Upper lobe of left lung (tissue), 6 donors: ENCODE measurements at regions not wholly inside any gene's neighbourhood (a gene's known extent, or its start where the extent isn't known, plus 50 kb on each side); places are given as distances from the start of the nearest gene placed in this dataset.

Experiments
- ATAC-seq, 2 donors: fragments of 200-7000 bp; cut with Tn5 transposase; one replicate each; pipeline ENCODE4 v1.9.1; 2022; ENCODE audit warnings: mild to moderate bottlenecking in 2 of 2, moderate library complexity in 2 of 2; ENCODE audit not compliant: low FRiP score in 2 of 2
- DNase-seq, 2 donors: peaks; one replicate each; pipeline ENCODE4 v3.0.0-alpha.2; 2019 to 2020
- H3K27ac ChIP-seq, 4 donors: fragments of 200-600 bp; sonication (generic); one replicate each; pipeline ENCODE4 v1.5.1; 2016 to 2019
- H3K27me3 ChIP-seq, 4 donors: fragments of 200-600 bp; sonication (generic); one replicate each; pipeline ENCODE4 v1.5.1; 2017 to 2019
- H3K36me3 ChIP-seq, 4 donors: fragments of 200-600 bp; sonication (generic); one replicate each; pipeline ENCODE4 v1.5.1; 2016 to 2019
- H3K4me1 ChIP-seq, 4 donors: fragments of 200-600 bp; sonication (generic); one replicate each; pipeline ENCODE4 v1.5.1; 2018 to 2019
- H3K4me3 ChIP-seq, 4 donors: fragments of 200-600 bp; sonication (generic); one replicate each; pipeline ENCODE4 v1.5.1; 2017 to 2019; ENCODE audit warnings: mild to moderate bottlenecking in 2 of 4, moderate library complexity in 1 of 4
- H3K9me3 ChIP-seq, 4 donors: fragments of 200-600 bp; sonication (generic); one replicate each; pipeline ENCODE4 v1.5.1; 2018 to 2019
- EP300 ChIP-seq, 4 donors: sonication (generic); formaldehyde crosslinking; IDR thresholded peaks; one replicate each; pipeline ENCODE4 v1.5.1; 2017; ENCODE audit warnings: antibody characterized with exemption in 4 of 4, control low read depth in 2 of 4
- POLR2A ChIP-seq, 4 donors: fragments of 450-650 bp; IDR thresholded peaks; one replicate each; pipeline ENCODE4 v1.5.1; 2016 to 2017; ENCODE audit warnings: antibody characterized with exemption in 4 of 4, mild to moderate bottlenecking in 2 of 4
- POLR2AphosphoS5 ChIP-seq, 2 donors: sonication (generic); formaldehyde crosslinking; IDR thresholded peaks; one replicate each; pipeline ENCODE4 v1.5.1; 2017; ENCODE audit warnings: antibody characterized with exemption in 2 of 2
- WGBS, 2 donors: methylation state at CpG; one replicate each; pipeline ENCODE4 v1.1.5; 2017 to 2018; 5-methylcytosine and 5-hydroxymethylcytosine counted together
- TF ChIP-seq, protein P1 (sequence below), 6 experiments: fragments of 450-650 bp in 4 of 6; fragments of 200-600 bp in 2 of 6; sonication (generic) in 2 of 6; IDR thresholded peaks; one replicate each; pipeline ENCODE4 v1.5.1; 2016 to 2019; ENCODE audit warnings: antibody characterized with exemption in 6 of 6
- donor health status: DM: no; HTN: no; CAD: no; lungs with moderate emphysema.
- donor health status: DM: no; HTN: yes; CAD: no; lungs with severe emphysema.

DNA sequence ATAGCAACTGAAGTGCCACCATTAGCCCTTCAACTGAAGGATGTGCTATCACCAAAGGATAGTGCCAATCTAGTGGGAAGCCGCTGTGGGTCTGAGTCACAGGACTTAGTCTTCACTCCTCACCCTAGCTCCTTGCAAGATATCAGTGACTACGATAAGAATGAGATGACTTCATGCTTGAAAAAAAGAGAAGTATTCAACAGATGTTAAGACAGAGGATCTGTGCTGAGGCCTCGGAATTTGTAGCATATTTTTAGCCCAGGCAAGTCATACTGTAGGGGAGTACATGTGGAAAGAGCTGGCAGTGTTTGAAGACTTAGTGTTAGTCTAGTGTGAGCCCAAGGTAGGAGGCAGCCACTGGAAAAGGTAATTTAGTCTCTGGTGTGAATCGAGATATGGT is 270.7 kb upstream of the LRTM1 start:
- DNase-seq (no peak), ATAC-seq (peak in 1 of 2 donors; percentile 49)
- Histone ChIP-seq H3K9me3 (no peaks in the 10 kb centered on the region), H3K27ac (no peak overlapping the region), H3K36me3 (no peaks in the 10 kb centered on the region), H3K27me3 (no peaks in the 10 kb centered on the region), H3K4me1 (no peaks in the 10 kb centered on the region), H3K4me3 (no peak overlapping the region)
- TF ChIP-seq POLR2AphosphoS5 (IDR thresholded peaks at IDR 0.05): no peak
- no peak for TF ChIP-seq EP300 (IDR thresholded peaks at IDR 0.05)
- TF ChIP-seq, protein P1, sequence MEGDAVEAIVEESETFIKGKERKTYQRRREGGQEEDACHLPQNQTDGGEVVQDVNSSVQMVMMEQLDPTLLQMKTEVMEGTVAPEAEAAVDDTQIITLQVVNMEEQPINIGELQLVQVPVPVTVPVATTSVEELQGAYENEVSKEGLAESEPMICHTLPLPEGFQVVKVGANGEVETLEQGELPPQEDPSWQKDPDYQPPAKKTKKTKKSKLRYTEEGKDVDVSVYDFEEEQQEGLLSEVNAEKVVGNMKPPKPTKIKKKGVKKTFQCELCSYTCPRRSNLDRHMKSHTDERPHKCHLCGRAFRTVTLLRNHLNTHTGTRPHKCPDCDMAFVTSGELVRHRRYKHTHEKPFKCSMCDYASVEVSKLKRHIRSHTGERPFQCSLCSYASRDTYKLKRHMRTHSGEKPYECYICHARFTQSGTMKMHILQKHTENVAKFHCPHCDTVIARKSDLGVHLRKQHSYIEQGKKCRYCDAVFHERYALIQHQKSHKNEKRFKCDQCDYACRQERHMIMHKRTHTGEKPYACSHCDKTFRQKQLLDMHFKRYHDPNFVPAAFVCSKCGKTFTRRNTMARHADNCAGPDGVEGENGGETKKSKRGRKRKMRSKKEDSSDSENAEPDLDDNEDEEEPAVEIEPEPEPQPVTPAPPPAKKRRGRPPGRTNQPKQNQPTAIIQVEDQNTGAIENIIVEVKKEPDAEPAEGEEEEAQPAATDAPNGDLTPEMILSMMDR (IDR thresholded peaks at IDR 0.05): no peak
- no peak for TF ChIP-seq POLR2A (IDR thresholded peaks at IDR 0.05)
- WGBS, 2 donors: 68% methylated on average over 4 of the region's 4 CpGs

DNA sequence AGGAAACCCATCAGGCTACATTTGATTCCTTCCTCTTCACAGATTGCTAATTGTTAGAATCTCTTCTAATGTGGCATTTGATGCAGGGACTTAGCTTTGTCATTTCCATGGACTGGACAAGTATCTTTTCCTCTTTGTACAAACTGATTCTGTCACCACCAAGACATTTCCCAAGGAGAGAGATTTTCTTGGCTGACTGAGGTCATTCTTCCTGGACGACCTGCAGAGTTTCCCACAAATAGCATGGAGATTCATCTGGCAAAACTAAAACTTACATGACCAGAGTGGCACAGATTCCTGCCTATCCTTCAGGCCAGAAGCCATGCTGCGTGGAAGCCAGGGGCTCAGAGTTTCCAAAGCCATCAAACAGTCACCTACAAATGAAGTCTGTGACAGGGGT is 269.2 kb upstream of the LRTM1 start:
- H3K4me3 ChIP-seq: no peak overlapping the region
- no peak overlapping the region for H3K27ac ChIP-seq
- H3K36me3 ChIP-seq: no peaks in the 10 kb centered on the region
- 63 to 69% methylated on average over 2 of the region's 2 CpGs for WGBS, 2 donors
- DNase-seq (no peak), ATAC-seq (no peak)
- no peaks in the 10 kb centered on the region for H3K4me1 ChIP-seq
- H3K27me3 ChIP-seq: no peaks in the 10 kb centered on the region
- H3K9me3 ChIP-seq: no peaks in the 10 kb centered on the region
- TF ChIP-seq, protein P1 (IDR thresholded peaks at IDR 0.05): no peak
- TF ChIP-seq EP300 (IDR thresholded peaks at IDR 0.05) (no peak), POLR2A (IDR thresholded peaks at IDR 0.05) (no peak), POLR2AphosphoS5 (IDR thresholded peaks at IDR 0.05) (no peak)

DNA sequence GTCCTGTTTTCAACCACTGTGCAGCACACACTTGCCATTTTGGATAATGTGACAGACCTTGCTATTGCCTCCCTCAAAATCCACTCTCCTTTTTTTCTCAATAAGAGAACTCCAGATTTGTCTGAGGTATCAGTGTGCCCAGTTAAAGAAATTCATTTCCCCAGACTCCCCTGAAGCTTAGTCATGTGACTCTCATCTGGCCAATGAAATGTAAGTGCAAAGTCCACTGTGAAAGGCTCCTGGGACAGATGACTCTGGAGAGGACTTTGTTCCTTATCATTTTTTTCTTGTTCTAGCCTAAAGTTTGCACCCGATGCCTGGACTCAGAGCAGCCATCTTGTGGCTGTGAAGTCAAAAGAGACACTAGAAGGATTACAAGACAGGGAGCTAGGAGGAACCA is 268.6 kb upstream of the LRTM1 start:
- Histone ChIP-seq H3K4me3 (no peak overlapping the region), H3K27ac (no peak overlapping the region), H3K9me3 (no peaks in the 10 kb centered on the region), H3K36me3 (no peaks in the 10 kb centered on the region), H3K27me3 (no peaks in the 10 kb centered on the region), H3K4me1 (no peaks in the 10 kb centered on the region)
- no peak for ATAC-seq
- TF ChIP-seq EP300 (IDR thresholded peaks at IDR 0.05): no peak
- no peak for TF ChIP-seq POLR2AphosphoS5 (IDR thresholded peaks at IDR 0.05)
- TF ChIP-seq, protein P1 (IDR thresholded peaks at IDR 0.05): no peak
- TF ChIP-seq POLR2A (IDR thresholded peaks at IDR 0.05): no peak
- WGBS, 2 donors: 75 to 76% methylated on average over 1 of the region's 1 CpG
- no peak for DNase-seq

DNA sequence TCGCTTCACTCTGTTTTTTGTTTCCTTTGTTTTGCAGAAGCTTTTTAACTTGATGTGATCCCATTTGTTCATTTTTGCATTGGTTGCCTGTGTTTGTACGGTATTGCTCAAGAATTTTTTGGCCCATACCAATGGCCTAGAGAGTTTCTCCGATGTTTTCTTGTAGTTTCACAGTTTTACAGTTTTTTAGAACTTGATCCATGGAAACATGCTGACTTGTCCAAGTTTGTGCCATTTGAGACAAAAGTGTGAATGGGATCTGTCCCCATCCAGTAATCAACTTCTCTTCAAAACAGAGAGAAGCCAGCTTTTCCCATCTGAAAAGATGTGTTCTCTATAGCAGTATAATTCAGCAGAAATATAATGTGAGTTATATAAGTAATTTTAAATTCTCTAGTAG is 266.5 kb upstream of the LRTM1 start:
- Histone ChIP-seq H3K4me1 (no peaks in the 10 kb centered on the region), H3K9me3 (no peaks in the 10 kb centered on the region), H3K4me3 (no peak overlapping the region), H3K36me3 (no peaks in the 10 kb centered on the region), H3K27me3 (no peaks in the 10 kb centered on the region), H3K27ac (no peak overlapping the region)
- ATAC-seq (no peak), DNase-seq (no peak)
- TF ChIP-seq, protein P1 (IDR thresholded peaks at IDR 0.05): no peak
- TF ChIP-seq EP300 (IDR thresholded peaks at IDR 0.05) (no peak), POLR2A (IDR thresholded peaks at IDR 0.05) (no peak), POLR2AphosphoS5 (IDR thresholded peaks at IDR 0.05) (no peak)
- 88 to 92% methylated on average over 3 of the region's 3 CpGs for WGBS, 2 donors

DNA sequence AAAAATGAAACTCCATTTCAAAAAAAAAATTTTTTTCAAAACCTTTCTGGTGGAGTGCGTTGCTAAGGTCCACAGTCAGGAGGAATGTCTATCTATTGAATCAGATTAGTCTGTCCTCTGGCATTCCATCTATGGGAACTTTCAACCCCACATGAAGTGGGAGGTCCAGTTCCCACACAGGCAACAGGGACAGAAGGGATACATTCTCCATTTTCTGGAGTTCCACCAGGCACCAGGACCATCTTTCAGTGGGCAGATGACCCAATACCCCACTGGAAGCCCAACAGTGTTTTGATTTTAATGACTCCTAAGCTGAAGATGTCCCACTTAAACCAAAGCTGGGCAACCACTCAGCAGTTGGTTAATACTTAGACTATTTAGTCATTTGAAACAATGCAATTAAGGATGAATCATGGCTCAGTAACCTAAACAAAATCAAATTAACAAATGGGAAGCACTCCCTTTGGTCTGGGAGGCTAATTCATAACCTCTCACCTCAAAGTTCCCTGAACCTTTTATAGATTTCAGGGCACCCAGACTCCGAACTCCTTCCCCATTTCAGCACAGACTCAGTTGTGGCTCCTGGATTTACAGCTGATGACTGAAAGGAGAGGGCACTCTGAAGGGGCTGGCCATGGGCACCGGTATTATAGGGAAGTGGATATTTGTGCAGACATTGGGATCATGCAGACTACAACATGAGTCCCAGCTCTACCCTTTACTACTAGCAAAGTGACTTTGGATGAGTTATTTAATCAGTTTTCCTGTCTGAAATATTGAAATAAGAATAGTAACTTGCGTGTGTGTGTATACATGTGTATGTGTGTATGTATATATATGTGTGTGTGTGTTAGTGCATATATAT is 264.3 kb upstream of the LRTM1 start:
- TF ChIP-seq, protein P1 (IDR thresholded peaks at IDR 0.05): no peak
- TF ChIP-seq POLR2A (IDR thresholded peaks at IDR 0.05) (no peak), EP300 (IDR thresholded peaks at IDR 0.05) (no peak), POLR2AphosphoS5 (IDR thresholded peaks at IDR 0.05) (no peak)
- Histone ChIP-seq H3K27me3 (no peaks in the 10 kb centered on the region), H3K9me3 (no peaks in the 10 kb centered on the region), H3K36me3 (no peaks in the 10 kb centered on the region), H3K27ac (no peak overlapping the region), H3K4me1 (no peaks in the 10 kb centered on the region), H3K4me3 (no peak overlapping the region)
- no peak for ATAC-seq
- WGBS, 2 donors: 82 to 84% methylated on average over 4 of the region's 4 CpGs
- DNase-seq: no peak
